Ramos (cell line): ENCODE measurements at regions not wholly inside any gene's neighbourhood (a gene's known extent, or its start where the extent isn't known, plus 50 kb on each side); places are given as distances from the start of the nearest gene placed in this dataset.

Experiments used
- in situ Hi-C: fragments of 300-500 bp; cut with MboI; formaldehyde crosslinking; loops from one replicate; pipeline ENCODE4 v1.14.3; 2022; ENCODE audit warnings: low sequenced_read_pairs; ENCODE audit not compliant: unreplicated experiment

DNA sequence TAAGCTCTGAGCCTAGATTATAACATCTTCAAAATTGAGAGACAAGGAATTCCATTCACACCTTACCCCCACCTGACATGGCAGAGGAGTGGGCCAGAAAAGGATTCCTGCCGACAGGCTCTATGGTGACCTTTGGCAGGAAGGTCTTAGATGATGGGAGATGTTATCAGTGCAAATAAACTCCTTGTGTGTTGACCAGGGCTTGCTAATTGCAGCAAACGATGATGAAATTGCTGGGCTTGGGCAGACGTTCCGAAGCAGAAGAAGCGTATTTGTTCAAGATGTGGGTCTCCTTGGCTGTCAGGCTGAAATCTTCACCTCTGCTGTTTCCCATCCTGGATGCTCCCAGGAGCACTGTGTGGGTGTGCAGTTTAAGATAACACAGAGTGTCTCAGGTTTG, 183.7 kb upstream of the CADM1 start:
- in situ Hi-C loops, result no loop called here

DNA sequence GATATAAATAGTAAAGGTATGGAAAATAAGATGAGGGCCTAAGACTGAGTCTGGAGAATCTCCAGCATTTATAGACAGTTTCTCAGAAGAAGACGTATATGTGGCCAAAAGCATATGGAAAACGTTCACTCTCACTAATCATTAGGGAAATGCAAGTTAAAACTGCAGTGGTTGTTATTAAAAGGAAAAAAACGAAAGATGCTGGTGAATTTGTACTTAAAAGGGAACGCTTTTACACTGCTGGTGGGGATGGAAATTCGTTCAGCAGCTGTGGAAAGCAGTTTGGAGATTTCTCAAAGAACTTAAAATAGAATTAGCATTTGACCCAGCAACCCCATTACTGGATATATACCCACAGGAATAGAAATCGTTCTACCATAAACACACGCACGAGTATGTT, 180.5 kb upstream of the CADM1 start:
- in situ Hi-C loops, result no loop called here

DNA sequence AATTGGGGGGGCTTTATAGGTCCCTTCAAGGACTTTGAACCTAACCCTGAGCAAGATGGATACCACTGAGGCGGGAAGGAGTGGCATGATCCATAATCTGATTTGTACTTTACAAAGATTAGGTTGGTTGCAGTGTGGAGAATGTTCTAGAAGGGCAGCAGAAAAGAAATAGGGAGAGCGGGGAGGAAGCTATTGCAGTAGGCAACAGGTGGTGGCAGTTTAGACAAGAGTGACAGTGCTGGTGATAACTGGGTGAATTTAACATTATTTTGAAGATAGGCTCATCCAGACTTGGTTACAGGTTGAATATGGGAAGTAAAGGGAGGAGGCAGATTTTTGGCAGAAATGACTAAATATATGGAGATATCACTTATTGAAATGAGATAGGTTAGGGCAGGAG, 179.9 kb upstream of the CADM1 start:
- in situ Hi-C loops, result no loop called here

DNA sequence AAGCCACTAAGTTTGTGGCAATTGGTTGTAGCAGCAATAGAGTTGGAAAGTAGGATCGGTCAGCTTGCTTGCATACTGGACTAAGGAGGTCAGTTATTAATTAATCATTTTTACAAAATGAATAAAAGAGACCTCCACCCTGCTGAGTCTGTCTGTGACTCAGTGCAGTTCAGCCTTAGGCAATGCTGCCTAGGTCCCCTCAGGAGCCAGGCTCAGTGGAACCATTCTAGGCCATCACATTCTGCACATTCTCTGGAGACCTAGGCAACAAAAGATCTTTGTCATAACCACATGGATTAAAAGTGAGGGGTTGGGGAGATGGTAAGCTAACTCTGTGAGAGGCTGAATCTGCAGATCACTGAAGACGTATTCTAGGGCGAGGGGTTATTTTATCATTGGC, 178.7 kb upstream of the CADM1 start:
- in situ Hi-C loops, result no loop called here

DNA sequence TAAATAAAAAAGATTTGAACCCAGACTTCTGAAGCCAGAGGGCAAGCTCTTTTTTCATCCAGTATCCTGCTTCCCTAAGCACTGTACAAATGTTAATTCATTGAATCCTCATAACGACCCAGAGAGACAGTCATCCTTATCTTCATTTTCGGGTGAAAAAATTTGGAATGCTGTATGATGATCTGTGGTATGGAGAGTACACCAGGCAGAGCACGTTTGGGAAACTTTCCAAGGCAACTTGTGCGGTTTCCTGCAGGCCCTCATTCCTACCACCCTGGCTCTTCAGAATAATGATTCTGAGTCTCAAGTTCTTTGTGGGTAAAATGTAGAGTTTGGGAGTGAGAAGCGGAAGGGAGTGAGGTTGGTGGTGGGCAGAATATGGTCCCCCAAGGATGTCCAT, 177.9 kb upstream of the CADM1 start:
- in situ Hi-C loops, result no loop called here

DNA sequence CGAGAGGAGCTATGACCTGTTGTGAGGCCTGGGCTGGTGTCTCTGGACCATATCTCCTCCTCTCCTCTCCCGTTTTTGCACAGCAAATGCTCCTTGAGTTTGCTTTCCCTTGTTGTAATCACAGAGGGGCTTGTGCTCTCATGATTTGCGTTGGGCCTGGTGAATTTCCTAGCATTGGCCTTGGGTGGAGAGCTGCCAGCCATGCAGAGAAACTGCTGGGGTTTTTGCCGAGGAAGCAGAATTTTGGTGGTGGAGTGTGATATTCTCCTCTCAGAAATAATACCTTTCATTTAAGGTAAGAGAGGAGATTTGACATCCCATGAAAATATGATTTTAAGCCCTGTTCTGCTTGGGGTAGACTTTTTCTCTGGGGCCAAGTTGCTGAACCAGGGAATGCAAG, 175.7 kb upstream of the CADM1 start:
- in situ Hi-C loops, result no loop called here

DNA sequence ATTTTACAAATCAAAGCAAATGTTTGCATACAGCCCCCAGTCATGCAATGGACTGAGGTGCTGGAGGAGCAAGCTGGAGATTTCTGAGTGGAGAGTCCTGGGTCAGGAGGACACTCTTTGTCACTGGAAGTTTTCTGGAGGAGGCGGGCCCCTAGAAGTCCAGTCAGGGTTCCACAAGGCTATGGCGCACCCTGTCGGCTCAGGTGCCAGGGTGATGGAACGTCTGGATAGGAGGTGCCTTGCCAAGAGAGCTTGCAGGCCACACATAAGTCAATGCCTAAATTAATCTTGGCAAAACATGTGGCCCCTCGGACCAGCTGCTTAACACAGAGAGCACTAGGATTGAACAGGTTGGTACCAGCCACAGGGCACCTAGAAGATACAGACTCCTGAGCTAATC, 174.7 kb upstream of the CADM1 start:
- in situ Hi-C loops, result no loop called here

DNA sequence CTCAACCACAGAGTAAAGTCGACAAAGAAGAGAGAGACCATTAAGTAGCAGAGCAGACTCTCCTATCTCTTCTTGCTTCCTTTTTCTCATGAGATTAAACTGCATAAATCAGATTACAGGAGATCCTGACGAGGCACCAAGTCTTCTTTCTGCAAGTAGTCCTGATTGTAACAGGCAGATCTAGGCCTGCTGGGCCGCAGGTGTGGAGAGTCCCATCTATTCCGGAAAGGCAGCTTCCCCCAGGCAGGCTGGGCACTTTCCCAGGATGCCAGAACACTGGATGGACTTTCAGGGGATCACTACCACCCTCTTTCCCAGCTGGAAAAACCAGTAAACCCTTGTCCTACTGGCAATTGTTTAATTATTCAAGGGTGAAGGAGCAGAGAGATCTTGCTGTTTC, 173.0 kb upstream of the CADM1 start:
- in situ Hi-C loops, result no loop called here

DNA sequence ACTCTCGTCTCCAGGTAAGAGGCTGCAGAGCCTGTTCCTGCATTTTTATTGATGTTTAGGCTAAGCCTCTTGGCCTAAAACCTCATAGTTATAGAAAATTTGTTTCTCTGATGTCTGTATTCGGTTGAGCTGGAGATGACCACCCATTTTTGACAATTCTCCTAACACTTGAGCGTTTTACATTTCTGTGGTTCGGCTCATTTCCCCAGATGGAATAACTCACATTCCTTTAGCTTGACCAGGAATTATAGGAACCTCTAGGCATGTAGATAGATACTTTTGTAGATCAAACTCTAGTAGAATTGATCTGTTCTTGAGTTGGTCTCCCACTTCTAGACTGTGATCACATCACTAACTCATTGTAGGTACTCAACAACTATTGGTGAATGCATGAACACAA, 172.6 kb upstream of the CADM1 start:
- in situ Hi-C loops, result no loop called here

DNA sequence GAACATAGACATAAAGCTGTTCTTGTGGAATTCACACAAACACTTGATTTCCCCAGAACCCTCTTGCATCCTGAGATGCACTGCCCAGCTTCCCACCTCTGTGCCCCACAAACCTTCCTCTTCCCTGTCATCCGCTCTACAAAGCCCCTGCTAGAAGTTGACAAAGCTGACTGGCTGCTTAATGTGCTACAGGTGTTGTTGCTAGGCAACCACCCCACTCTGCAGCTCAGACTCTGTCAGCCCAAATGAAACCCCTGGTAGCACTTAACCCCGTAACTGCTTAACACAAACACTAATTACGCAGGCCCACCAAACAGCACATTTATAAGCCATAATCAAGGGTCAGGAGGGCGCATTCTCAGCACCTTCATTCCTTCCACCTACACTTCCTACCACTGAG, 172.0 kb upstream of the CADM1 start:
- in situ Hi-C loops, result no loop called here

DNA sequence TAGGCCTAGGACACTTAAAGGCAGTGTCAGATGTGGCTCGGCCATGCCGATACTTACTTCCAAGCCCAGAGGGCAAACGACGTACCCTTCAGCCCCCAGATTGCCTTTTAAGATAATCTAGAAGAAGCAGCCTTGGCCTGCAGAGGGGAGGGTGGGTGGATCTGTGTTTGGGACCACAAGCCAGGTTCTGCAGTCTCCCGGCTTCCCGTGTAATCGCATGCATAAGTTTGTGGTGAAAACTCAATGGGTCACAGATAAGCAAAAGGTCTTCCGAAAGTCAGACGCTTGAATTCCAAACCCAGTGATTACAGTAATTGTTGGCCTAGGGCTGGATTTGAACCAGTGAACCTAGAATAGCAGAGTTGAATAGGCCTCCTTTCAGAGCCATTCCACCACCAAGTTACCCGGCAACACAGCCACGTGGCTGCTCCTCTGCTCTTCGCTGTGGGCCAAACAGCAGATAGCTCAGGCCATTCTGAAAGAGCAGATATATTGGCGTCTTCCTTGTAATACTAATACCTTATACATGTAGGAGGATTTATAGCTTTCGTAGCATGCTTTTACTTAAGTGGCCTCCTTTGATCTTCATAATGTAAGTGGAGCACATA, 170.8 kb upstream of the CADM1 start:
- in situ Hi-C loops, result no loop called here

DNA sequence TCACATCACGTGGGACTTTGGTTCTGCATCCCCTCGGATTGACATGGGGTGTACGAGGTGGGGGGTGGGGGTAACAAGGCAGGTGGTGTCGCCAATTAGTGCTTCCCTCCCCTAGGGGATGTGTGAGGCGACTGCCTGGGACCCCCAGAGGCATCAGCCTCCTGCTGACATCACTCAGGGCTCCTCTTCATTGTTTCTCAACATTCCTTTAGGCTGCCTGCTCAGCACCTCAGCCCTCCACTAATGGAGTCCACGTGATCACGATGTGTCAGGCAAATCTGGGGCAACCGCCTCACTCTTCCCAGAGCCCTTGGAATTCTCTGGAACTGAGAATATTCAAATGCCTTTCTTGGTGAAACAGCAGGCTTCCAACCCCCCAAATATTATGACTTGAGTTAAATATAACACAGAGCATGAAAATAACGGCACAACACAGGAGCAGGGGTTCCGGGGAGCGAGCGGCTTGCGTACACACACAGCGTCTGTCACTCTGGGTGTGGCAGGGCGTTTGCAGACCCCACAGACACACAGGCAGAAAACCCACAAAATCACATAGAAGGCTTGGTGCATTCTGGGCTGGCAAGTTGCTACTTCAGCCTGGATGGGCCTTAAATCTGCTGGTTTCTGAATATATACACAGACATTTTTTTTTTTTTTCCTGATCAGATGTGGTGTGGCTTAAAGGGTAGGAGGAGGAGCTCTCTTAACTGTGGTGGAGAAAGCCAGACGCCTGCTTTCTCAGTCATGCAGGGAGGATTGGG, 170.1 kb upstream of the CADM1 start:
- in situ Hi-C loops, result no loop called here

DNA sequence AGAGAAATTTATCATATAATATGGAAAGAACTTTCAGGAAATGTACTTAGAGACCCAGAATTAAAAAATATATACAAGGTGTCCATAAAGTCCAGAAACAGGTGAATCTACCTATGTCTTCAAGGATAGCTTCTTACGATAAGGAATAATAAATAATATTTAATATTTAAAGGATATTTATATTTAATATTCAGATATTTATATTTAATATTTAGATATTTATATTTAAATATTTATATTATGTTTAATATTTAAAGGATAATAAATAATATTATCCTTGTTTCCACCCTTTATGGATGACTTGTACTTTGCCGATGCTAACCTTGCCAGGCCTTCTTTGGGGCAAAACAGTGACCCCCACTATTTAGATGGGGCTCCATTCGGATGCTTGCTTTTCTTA, 169.5 kb upstream of the CADM1 start:
- in situ Hi-C loops, result no loop called here

DNA sequence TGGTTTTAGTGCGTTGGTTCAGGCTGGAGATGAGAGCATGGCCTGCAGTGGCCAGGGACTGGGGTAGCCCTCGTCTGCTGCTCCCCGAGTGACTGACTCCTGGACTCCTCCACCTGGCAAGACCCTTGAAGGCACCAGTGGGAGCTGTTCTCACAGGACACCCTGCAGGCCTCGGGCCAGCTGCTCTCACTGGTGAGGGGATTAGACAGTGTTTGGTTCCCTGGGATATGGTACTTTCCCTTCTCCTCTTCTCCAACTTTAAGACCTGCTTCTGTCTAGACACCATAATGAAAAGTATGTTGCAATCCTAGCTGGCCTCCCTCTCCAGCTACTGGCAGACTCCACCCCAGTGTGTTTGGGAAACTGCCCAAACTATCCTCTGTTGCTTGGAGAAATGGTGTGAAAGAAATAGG, 168.8 kb upstream of the CADM1 start:
- in situ Hi-C loops, result no loop called here

DNA sequence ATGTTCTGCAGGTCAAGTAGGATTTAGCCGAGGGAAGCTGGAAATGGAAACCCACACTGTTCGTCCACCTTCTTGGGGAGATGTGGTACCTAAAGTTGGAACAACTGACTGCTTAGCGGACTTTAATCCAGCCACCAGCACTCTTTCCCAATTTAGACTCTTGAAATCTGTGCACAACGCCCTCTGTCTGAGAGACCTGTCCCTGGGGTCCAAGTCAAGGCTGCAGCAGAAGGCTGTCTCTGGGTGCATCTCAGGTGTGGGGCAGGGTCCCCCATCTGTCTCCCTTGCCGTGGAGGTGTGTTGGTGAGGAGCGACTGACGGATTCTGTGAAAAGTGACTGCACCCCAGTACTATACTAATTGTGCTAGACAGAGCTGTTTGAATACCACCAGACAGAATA, 168.2 kb upstream of the CADM1 start:
- in situ Hi-C loops, result no loop called here

DNA sequence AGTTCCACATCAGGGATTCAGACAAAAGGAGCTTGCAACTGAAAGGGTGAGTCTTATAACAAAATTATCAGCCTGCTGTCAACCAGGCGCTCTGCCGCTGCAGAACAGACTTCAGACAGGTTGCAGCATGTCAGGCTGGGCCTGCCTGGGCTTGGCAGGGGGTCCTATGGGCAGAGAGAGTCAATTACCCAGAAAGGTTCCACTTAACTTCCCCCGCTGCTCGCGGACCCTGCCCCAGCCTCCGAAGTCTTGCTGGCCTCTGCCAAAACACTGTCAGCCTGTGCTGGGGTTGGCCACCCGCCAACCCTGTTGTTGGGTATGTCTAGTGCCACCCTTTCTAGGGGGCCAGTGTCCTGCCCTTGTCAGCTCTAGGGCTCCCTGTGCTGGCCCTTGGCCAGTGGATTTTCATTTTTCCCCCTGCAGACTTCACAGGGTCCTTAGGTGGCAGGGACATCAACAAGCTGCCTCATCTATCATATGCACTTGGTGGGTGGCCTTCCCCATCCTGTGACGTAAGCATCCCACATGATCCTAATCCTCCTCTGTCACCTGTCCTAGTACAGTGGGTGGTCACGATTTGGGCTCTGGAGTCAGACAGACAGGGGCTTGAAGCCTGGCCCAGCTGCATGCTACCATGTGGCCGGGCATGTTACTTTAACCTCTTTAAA, 166.5 kb upstream of the CADM1 start:
- in situ Hi-C loops, result no loop called here

DNA sequence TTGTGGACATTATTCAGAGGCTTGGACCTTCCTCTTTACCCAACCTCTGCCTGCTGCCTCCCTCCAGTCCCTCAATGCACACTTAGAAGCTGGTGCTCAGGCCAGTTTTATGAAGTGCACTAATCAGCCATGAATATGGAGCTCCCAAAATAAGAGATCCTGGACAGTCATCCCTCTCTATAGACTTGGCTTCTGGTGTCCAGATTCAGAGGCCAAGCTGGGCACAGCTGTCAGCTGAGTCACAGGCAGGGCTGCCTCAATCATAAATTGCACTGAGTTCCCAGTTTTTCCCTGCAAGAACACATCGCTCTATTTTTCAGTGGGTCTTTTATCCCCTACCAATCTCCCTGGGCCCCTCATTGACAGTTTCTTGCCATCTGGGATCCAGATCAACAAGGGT, 161.7 kb upstream of the CADM1 start:
- in situ Hi-C loops, result no loop called here

DNA sequence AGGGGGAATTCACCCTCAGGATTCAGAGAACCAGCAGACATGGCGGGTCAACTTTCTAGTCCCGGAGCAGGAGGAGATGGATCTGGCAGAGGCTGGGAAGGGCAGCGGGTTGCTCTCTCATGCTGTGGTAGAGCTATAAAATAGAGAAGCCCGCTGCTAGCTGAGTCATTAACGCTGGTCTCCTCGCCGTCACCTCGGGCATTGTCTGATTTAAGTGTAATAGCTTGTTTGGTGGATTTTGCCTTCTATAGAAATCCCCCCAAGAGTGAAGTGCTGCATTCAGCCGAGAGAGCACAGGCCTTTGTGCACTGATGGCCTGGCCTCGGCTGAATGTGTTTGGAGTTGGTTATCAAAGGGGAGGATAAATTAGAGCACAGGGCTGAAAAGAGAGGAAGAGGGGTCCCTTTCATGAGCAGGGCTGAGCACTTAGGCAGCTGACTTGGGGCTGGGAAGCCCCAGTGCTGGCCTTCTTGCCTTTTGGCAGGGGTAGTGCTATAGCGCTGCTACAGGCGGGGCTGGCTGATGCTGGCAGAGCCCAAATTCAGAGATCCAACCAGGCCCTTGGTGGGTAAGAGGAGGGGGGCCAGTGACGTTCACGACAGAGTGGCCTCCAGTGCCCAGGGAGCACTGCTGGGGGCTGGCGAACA, 161.1 kb upstream of the CADM1 start:
- in situ Hi-C loops, result no loop called here

DNA sequence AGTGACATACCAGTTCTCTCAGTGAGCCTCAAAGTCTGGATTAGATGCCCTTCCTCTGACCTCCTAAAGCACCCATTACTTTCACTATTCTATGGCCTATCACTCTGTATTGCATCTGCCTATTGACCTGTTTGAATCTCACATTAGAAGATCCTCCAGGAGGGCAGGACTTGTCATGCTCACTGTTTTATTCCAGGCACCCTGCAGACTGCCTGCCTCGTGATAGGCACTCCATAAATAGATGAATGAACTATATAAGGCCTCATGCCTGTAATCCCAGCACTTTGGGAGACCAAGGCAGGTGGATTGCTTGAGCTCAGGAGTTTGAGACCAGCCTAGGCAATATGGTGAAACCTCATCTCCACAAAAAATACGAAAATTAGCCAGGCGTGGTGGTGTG, 160.1 kb upstream of the CADM1 start:
- in situ Hi-C loops, result no loop called here

DNA sequence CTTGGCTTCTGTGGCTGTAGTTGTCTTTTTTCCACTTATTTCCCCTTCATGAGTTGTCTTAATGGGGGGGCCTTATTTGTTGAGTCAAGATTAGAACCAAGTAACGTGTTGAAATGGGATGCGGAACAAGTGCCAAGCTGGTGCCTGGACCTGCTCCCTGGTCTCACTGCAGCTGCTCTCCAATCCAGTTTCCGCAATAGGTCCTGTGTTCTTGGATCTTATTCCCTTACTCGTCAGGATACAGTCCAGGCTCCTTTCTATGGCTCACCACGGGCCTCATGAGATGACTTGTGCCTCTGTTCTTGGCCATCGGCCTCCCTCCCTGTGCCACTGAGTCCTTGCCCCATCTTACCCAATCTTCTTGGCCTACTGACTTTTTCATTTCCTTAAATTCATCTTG, 159.6 kb upstream of the CADM1 start:
- in situ Hi-C loops, result no loop called here

DNA sequence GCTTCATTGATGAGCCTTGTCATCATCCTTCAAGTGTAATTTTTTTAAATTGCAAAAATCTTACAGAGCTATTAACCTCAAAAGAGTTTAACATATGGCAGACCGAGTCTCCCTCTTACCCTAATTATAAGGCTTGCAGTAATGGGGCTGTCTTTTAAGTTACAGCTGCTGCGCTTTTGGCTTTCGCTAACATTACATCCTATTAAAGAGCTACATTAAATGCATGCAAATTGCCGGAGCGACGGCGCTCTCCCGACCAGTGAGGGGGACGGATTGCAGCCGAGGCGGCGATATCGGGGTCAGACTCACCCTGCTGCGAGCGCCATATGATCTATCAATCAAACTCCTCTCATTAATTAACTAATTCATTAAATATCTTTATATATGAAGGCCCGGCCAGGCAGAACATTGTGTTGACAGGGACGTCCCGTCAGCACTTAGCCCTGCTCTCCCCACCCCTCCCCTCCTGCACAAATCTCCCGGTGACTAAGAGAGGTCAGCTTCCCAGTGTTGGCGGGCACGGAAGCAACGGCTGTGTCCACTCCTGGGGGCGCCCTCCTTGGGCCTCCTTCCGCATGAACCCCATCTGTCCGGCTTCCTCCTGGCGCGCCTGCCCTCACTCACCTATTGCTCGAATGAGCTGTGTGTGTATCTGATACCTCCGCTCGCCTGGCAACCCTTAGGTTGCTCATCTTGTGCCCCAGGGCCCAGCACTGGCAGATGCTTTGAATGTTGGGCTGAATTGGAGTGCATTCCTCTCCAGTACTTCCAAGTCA, 156.0 kb upstream of the CADM1 start:
- in situ Hi-C loops, result no loop called here
